Gastroesophageal sphincter (tissue), 4 donors: ENCODE measurements at regions not wholly inside any gene's neighbourhood (a gene's known extent, or its start where the extent isn't known, plus 50 kb on each side); places are given as distances from the start of the nearest gene placed in this dataset.

Source experiments
- ATAC-seq: fragments of 150-250 bp; one replicate; pipeline ENCODE4 v1.9.1; 2016; ENCODE audit warnings: mild to moderate bottlenecking, moderate library complexity
- H3K27ac ChIP-seq, 4 donors: fragments of 200-600 bp; sonication (generic) in 3 of 4; 1 replicate in 3 of 4; 2 replicates in 1 of 4; pipeline ENCODE4 v1.5.1; 2016 to 2019
- H3K27me3 ChIP-seq: fragments of 200-600 bp; sonication (generic); one replicate; pipeline ENCODE4 v1.5.1; 2019
- H3K36me3 ChIP-seq, 2 donors: fragments of 200-600 bp; sonication (generic); one replicate each; pipeline ENCODE4 v1.5.1; 2019; ENCODE audit warnings: control low read depth in 1 of 2
- H3K4me1 ChIP-seq, 3 donors: fragments of 200-600 bp; sonication (generic); 1 replicate in 2 of 3; 2 replicates in 1 of 3; pipeline ENCODE4 v1.5.1; 2016 to 2019; ENCODE audit warnings: control low read depth in 2 of 3
- H3K4me3 ChIP-seq, 2 donors: fragments of 200-600 bp; sonication (generic); one replicate each; pipeline ENCODE4 v1.5.1; 2019; ENCODE audit warnings: mild to moderate bottlenecking in 1 of 2, moderate library complexity in 1 of 2
- H3K9me3 ChIP-seq, 3 donors: fragments of 200-600 bp; sonication (generic); one replicate each; pipeline ENCODE4 v1.5.1; 2017 to 2019; ENCODE audit warnings: control low read depth in 2 of 3
- EP300 ChIP-seq: sonication (generic); formaldehyde crosslinking; IDR thresholded peaks from one replicate; pipeline ENCODE4 v1.6.1; 2017; ENCODE audit warnings: antibody characterized with exemption, mild to moderate bottlenecking
- POLR2A ChIP-seq, 2 donors: fragments of 450-650 bp; IDR thresholded peaks; one replicate each; pipeline ENCODE4 v1.6.1; 2017; ENCODE audit warnings: antibody characterized with exemption in 2 of 2, mild to moderate bottlenecking in 2 of 2, moderate library complexity in 1 of 2
- POLR2AphosphoS5 ChIP-seq: sonication (generic); formaldehyde crosslinking; IDR thresholded peaks from one replicate; pipeline ENCODE4 v1.6.1; 2017; ENCODE audit warnings: antibody characterized with exemption
- WGBS, 2 donors: methylation state at CpG; one replicate each; pipeline ENCODE4 v1.1.5; 2018; ENCODE audit warnings: low coverage in 1 of 2; 5-methylcytosine and 5-hydroxymethylcytosine counted together
- TF ChIP-seq, protein P1 (sequence below), 4 experiments: fragments of 200-600 bp in 2 of 4; fragments of 450-650 bp in 2 of 4; sonication (generic) in 1 of 4; IDR thresholded peaks; one replicate each; pipeline ENCODE4 v1.5.1; 2017 to 2019; ENCODE audit warnings: antibody characterized with exemption in 4 of 4, mild to moderate bottlenecking in 2 of 4, moderate library complexity in 2 of 4

DNA sequence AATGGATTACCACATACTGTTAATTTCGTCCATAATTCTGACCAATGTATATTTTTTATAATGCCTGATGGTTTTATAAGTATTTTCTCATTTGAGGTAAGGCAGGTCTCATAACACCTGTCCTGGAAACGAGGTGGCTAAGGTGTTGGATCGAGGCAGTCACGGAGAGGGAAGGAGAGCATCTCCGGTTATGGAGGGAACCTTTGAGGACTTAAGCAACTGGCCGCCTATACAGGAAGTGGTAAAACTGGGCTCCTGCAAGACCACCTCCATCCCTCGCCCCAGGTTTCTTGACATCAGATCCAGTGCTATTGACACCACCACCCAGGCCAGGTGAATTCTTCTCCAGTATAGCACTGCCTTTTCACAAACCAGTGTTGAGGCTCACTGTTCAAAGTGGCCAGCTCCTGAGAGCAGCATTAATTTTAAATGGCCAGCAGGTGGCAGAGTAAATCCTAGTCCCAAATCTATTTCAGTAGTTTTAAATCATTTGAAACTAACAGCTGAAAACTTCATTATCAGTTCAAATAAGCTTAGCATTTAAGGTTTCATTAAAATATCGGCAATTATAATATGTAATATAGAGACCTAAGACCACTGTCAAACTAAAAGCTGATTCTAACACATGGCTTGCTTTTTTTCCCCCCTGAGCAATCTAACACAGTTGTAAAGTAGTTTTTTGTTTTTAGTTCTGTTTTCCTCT is 100.8 kb downstream of the PPM1A start:
- 33 to 43% methylated on average over 3 to 8 of the region's 8 CpGs for WGBS, 2 donors
- Histone ChIP-seq H3K9me3 (no peaks in the 10 kb centered on the region), H3K27me3 (no peaks in the 10 kb centered on the region), H3K4me1 (peaks cover 0 to 9% (median 3%) of the 10 kb centered on the region in 3 donors), H3K27ac (no peak overlapping the region), H3K4me3 (no peak overlapping the region), H3K36me3 (no peaks in the 10 kb centered on the region)
- ATAC-seq, result no peak
- TF ChIP-seq POLR2AphosphoS5, result no peak
- TF ChIP-seq POLR2A (IDR thresholded peaks at IDR 0.05), result no peak
- TF ChIP-seq, protein P1, sequence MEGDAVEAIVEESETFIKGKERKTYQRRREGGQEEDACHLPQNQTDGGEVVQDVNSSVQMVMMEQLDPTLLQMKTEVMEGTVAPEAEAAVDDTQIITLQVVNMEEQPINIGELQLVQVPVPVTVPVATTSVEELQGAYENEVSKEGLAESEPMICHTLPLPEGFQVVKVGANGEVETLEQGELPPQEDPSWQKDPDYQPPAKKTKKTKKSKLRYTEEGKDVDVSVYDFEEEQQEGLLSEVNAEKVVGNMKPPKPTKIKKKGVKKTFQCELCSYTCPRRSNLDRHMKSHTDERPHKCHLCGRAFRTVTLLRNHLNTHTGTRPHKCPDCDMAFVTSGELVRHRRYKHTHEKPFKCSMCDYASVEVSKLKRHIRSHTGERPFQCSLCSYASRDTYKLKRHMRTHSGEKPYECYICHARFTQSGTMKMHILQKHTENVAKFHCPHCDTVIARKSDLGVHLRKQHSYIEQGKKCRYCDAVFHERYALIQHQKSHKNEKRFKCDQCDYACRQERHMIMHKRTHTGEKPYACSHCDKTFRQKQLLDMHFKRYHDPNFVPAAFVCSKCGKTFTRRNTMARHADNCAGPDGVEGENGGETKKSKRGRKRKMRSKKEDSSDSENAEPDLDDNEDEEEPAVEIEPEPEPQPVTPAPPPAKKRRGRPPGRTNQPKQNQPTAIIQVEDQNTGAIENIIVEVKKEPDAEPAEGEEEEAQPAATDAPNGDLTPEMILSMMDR (IDR thresholded peaks at IDR 0.05), result peak; percentile 57 to 73 (median 64)
- no peak for TF ChIP-seq EP300

DNA sequence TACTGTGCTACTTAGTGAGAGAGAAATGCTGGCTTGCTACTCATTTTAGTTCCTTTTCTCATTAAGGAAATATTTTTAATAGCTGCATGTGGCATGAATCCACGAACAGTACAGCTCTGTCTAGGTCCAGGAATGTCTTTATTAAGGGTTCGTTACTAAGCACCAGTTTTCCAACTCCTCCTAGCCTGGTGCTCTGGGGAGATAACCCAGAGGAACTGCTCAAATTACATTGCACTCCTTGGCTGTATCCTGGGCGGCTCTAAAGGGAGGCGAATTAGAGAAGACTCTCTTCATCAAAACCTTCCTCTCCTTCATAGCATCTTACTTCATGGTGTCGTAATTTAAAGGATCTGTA is 101.3 kb downstream of the PPM1A start:
- Histone ChIP-seq H3K27ac (no peak overlapping the region), H3K4me3 (no peak overlapping the region), H3K4me1 (peaks cover 0 to 9% (median 3%) of the 10 kb centered on the region in 3 donors), H3K9me3 (no peaks in the 10 kb centered on the region), H3K27me3 (no peaks in the 10 kb centered on the region), H3K36me3 (no peaks in the 10 kb centered on the region)
- ATAC-seq, result peak; percentile 46
- TF ChIP-seq POLR2A (IDR thresholded peaks at IDR 0.05), result no peak
- TF ChIP-seq POLR2AphosphoS5, result no peak
- no peak for TF ChIP-seq EP300
- TF ChIP-seq, protein P1 (IDR thresholded peaks at IDR 0.05), result no peak
- 15 to 16% methylated on average over 5 of the region's 5 CpGs for WGBS, 2 donors

DNA sequence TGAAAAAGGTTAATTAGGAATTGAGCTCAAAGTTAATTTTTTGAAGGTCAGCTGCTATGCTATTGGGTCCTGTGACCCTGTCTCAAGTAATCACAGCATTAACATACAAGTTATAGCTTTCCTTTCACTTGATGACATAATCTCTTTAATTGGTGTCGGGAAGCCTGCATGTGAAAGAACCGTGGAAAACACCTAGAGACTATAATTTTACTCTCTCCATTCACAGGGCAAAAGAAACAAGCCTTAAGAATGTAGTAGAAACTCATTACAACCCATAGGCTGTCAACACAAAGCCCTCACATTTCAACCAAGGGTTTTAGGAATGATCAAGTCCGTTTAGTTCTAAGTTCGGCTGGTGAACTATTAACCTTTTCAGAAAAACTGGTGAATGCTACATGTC is 104.4 kb downstream of the PPM1A start:
- H3K9me3 ChIP-seq, result no peaks in the 10 kb centered on the region
- peaks cover 0 to 9% (median 3%) of the 10 kb centered on the region in 3 donors for H3K4me1 ChIP-seq
- WGBS, 2 donors, result 68 to 81% methylated on average over 4 of the region's 4 CpGs
- TF ChIP-seq, protein P1 (IDR thresholded peaks at IDR 0.05), result no peak
- no peak for TF ChIP-seq POLR2A (IDR thresholded peaks at IDR 0.05)
- H3K4me3 ChIP-seq, result no peak overlapping the region
- H3K36me3 ChIP-seq, result no peaks in the 10 kb centered on the region
- no peaks in the 10 kb centered on the region for H3K27me3 ChIP-seq
- no peak for ATAC-seq
- H3K27ac ChIP-seq, result no peak overlapping the region

DNA sequence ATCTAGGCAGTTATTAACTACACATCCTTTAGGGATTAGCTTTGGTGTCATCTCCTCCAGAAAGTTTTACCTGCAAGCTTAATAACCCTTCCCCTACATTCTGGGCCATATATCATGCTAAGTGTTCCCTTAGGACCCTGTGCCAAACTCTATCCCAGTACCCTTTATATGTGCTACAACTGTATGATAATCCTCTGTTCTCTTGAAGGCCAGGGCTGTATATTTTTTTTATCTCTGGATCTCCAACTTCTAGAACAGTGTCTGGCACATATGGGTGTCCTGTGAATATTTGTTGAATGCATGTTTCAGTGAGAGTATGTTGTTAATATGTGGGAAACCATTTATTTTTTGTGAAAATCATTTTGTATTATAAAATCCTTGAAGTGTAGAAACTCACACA is 106.7 kb downstream of the PPM1A start:
- ATAC-seq, result no peak
- Histone ChIP-seq H3K4me1 (no peaks in the 10 kb centered on the region), H3K27me3 (no peaks in the 10 kb centered on the region), H3K27ac (no peak overlapping the region), H3K36me3 (no peaks in the 10 kb centered on the region), H3K9me3 (no peaks in the 10 kb centered on the region), H3K4me3 (no peak overlapping the region)
- TF ChIP-seq EP300, result no peak
- TF ChIP-seq POLR2AphosphoS5, result no peak
- TF ChIP-seq POLR2A (IDR thresholded peaks at IDR 0.05), result no peak
- TF ChIP-seq, protein P1 (IDR thresholded peaks at IDR 0.05), result no peak

DNA sequence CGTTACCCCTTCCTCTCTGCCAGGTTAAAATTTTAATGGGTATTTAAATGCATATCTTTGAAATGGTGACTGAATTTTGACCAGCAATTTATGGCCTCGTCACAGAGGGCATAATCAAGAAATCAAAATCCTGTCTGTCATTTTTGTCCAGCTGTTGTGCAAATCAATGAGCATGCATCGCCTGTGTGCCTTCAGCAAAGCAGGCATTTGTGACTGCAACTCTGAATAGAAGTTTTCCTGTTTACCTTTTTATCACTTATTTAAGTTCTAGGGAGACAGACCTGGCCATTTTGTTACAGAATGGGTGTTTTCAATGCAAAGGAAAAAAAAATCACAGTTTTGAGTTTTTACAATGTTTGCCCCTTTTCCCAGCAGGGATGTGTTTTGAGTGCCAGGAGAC is 107.4 kb downstream of the PPM1A start:
- 83 to 87% methylated on average over 3 of the region's 3 CpGs for WGBS, 2 donors
- Histone ChIP-seq H3K27me3 (no peaks in the 10 kb centered on the region), H3K36me3 (no peaks in the 10 kb centered on the region), H3K9me3 (no peaks in the 10 kb centered on the region), H3K27ac (no peak overlapping the region), H3K4me1 (no peaks in the 10 kb centered on the region), H3K4me3 (no peak overlapping the region)
- TF ChIP-seq POLR2A (IDR thresholded peaks at IDR 0.05), result no peak
- TF ChIP-seq, protein P1 (IDR thresholded peaks at IDR 0.05), result no peak
- TF ChIP-seq EP300, result no peak
- TF ChIP-seq POLR2AphosphoS5, result no peak
- no peak for ATAC-seq
